ENCODE measurements at regions not wholly inside any gene's neighbourhood (a gene's known extent, or its start where the extent isn't known, plus 50 kb on each side); places are given as distances from the start of the nearest gene placed in this dataset.

GRCh38 chr9:74369844-74370243 lies 127.3 kb upstream of the RORB start:
- H3K4me3 ChIP-seq = no peak overlapping the region
- TF ChIP-seq NANOG (IDR thresholded peaks at IDR 0.05; ENCODE audit: borderline replicate concordance) = no peak
- no peak for TF ChIP-seq STAT1 (IDR thresholded peaks at IDR 0.05; ENCODE audit: unreplicated experiment)
- no peak for TF ChIP-seq CREB1 (CRISPR knock-in tag; IDR thresholded peaks at IDR 0.05; ENCODE audit: low read depth)
- TF ChIP-seq ZNF114 (CRISPR knock-in tag; IDR thresholded peaks at IDR 0.05) = no peak
- no peak for TF ChIP-seq EZH2 (IDR thresholded peaks at IDR 0.05; ENCODE audit: low read depth, unreplicated experiment)
- TF ChIP-seq JUNB (IDR thresholded peaks at IDR 0.05; ENCODE audit: unreplicated experiment) = no peak
- no peak for TF ChIP-seq ZNF462 (CRISPR knock-in tag; IDR thresholded peaks at IDR 0.05)
- TF ChIP-seq CTCF (conservative IDR thresholded peaks at IDR 0.05; ENCODE audit: low read depth in 2 of 2) = no peak
- no peak for TF ChIP-seq EZH2phosphoT487 (IDR thresholded peaks at IDR 0.05; ENCODE audit: unreplicated experiment)
- TF ChIP-seq REST (IDR thresholded peaks at IDR 0.05; ENCODE audit: unreplicated experiment) = no peak
- no peak for TF ChIP-seq POLR2AphosphoS5 (IDR thresholded peaks at IDR 0.05; ENCODE audit: low read depth)
- TF ChIP-seq ETS1 (IDR thresholded peaks at IDR 0.05) = no peak
- TF ChIP-seq ZNF331 (CRISPR knock-in tag; IDR thresholded peaks at IDR 0.05; ENCODE audit: low read depth) = no peak
- H3K4me3 Mint-ChIP-seq = no peak overlapping the region
- H3K4me2 ChIP-seq = no peak overlapping the region
- no peaks in the 10 kb centered on the region for H4K20me1 ChIP-seq (replicated peaks; ENCODE audit: insufficient read depth)
- H3K9me2 ChIP-seq (ENCODE audit: insufficient read depth) = 0 out of 2 replicates have a peak, but pooled peaks cover 4% of the 10 kb centered on the region
- H3K4me1 Mint-ChIP-seq = peaks cover 26% of the 10 kb centered on the region
- H3F3A ChIP-seq (replicated peaks; ENCODE audit: low read depth) = no peaks in the 10 kb centered on the region
- H3K27ac ChIP-seq (ENCODE audit: low read depth) = no peak overlapping the region
- no peak overlapping the region for H2AFZ ChIP-seq
- H3K27me3 ChIP-seq (ENCODE audit: insufficient read depth) = no peaks in the 10 kb centered on the region
- H3K4me1 ChIP-seq (ENCODE audit: insufficient read depth) = peaks cover 24% of the 10 kb centered on the region
- H3K36me3 ChIP-seq (ENCODE audit: insufficient read depth) = no peaks in the 10 kb centered on the region
- peaks cover 5% of the 10 kb centered on the region for H3K27me3 Mint-ChIP-seq (ENCODE audit: insufficient read depth, low read depth, poor library complexity)
- no peaks in the 10 kb centered on the region for H3K36me3 Mint-ChIP-seq (ENCODE audit: low read depth)
- DNase-seq (ENCODE audit: low spot score) (no peak), ATAC-seq (no peak)
- H3K27ac Mint-ChIP-seq = no peak overlapping the region
- no peaks in the 10 kb centered on the region for H3K79me2 ChIP-seq (replicated peaks; ENCODE audit: insufficient read depth)
- no peaks in the 10 kb centered on the region for H3K9me3 Mint-ChIP-seq
